Glutamatergic neuron (in vitro differentiated cells): ENCODE measurements at regions not wholly inside any gene's neighbourhood (a gene's known extent, or its start where the extent isn't known, plus 50 kb on each side); places are given as distances from the start of the nearest gene placed in this dataset.

Source experiments
- DNase-seq: peaks from one replicate; pipeline ENCODE4 v3.0.0; 2022
- H3K27ac Mint-ChIP-seq: one replicate; pipeline ENCODE4 v1.8.0; 2020; ENCODE audit warnings: mild to moderate bottlenecking, mixed read lengths, inconsistent platforms; ENCODE audit not compliant: unreplicated experiment
- H3K27me3 Mint-ChIP-seq: one replicate; pipeline ENCODE4 v1.8.0; 2020; ENCODE audit warnings: mild to moderate bottlenecking, moderate library complexity, mixed read lengths, inconsistent platforms; ENCODE audit not compliant: unreplicated experiment
- H3K36me3 Mint-ChIP-seq: one replicate; pipeline ENCODE4 v1.8.0; 2020; ENCODE audit warnings: mild to moderate bottlenecking, mixed read lengths, inconsistent platforms; ENCODE audit not compliant: unreplicated experiment
- H3K4me1 Mint-ChIP-seq: one replicate; pipeline ENCODE4 v1.8.0; 2020; ENCODE audit warnings: mild to moderate bottlenecking, low read depth, mixed read lengths, inconsistent platforms; ENCODE audit not compliant: unreplicated experiment
- H3K4me3 Mint-ChIP-seq: one replicate; pipeline ENCODE4 v1.8.0; 2020; ENCODE audit warnings: mild to moderate bottlenecking, mixed read lengths, inconsistent platforms; ENCODE audit not compliant: unreplicated experiment
- H3K9me3 Mint-ChIP-seq: one replicate; pipeline ENCODE4 v1.8.0; 2020; ENCODE audit warnings: mild to moderate bottlenecking, moderate library complexity, mixed read lengths, inconsistent platforms; ENCODE audit not compliant: unreplicated experiment
- CTCF ChIP-seq: fragments of 200-600 bp; sonication (generic); IDR thresholded peaks from one replicate; pipeline ENCODE4 v1.5.0; 2021; ENCODE audit not compliant: partially characterized antibody, unreplicated experiment

GRCh38 chr13:76387566-76387965, 498.6 kb downstream of the KCTD12 start:
- no peak for DNase-seq
- H3K27ac Mint-ChIP-seq = no peak overlapping the region
- H3K4me3 Mint-ChIP-seq = no peak overlapping the region
- TF ChIP-seq CTCF = no peak
- no peaks in the 10 kb centered on the region for H3K9me3 Mint-ChIP-seq
- no peaks in the 10 kb centered on the region for H3K27me3 Mint-ChIP-seq
- peaks cover 2% of the 10 kb centered on the region for H3K4me1 Mint-ChIP-seq
- H3K36me3 Mint-ChIP-seq = no peaks in the 10 kb centered on the region

- peaks cover 2% of the 10 kb centered on the region for H3K4me1 Mint-ChIP-seq
- H3K27me3 Mint-ChIP-seq = no peaks in the 10 kb centered on the region
- no peaks in the 10 kb centered on the region for H3K9me3 Mint-ChIP-seq
- H3K27ac Mint-ChIP-seq = no peak overlapping the region
- DNase-seq = no peak
- no peaks in the 10 kb centered on the region for H3K36me3 Mint-ChIP-seq
- H3K4me3 Mint-ChIP-seq = no peak overlapping the region
- TF ChIP-seq CTCF = no peak
Observed at GRCh38 chr13:76386321-76386720, 499.9 kb downstream of the KCTD12 start.

GRCh38 chr13:76385586-76385985, 500.6 kb downstream of the KCTD12 start:
- Mint-ChIP-seq H3K4me1 (peaks cover 2% of the 10 kb centered on the region), H3K4me3 (no peak overlapping the region)

GRCh38 chr13:76383676-76384461, 502.3 kb downstream of the KCTD12 start:
- H3K27me3 Mint-ChIP-seq = no peaks in the 10 kb centered on the region
- H3K4me3 Mint-ChIP-seq = no peak overlapping the region
- H3K9me3 Mint-ChIP-seq = no peaks in the 10 kb centered on the region

More at GRCh38 chr13:76385586-76385985, 500.6 kb downstream of the KCTD12 start:
- Mint-ChIP-seq H3K27me3 (no peaks in the 10 kb centered on the region), H3K27ac (no peak overlapping the region), H3K36me3 (no peaks in the 10 kb centered on the region), H3K9me3 (no peaks in the 10 kb centered on the region)
- no peak for DNase-seq
- no peak for TF ChIP-seq CTCF

More at GRCh38 chr13:76383676-76384461, 502.3 kb downstream of the KCTD12 start:
- TF ChIP-seq CTCF = no peak
- Mint-ChIP-seq H3K36me3 (no peaks in the 10 kb centered on the region), H3K4me1 (peaks cover 2% of the 10 kb centered on the region), H3K27ac (no peak overlapping the region)
- DNase-seq = no peak
